Sigmoid colon (tissue), 4 donors: ENCODE measurements at regions not wholly inside any gene's neighbourhood (a gene's known extent, or its start where the extent isn't known, plus 50 kb on each side); places are given as distances from the start of the nearest gene placed in this dataset.

Experiments used
- CTCF ChIP-seq, 4 experiments: fragments of 450-650 bp in 3 of 4; fragments of 200-600 bp in 1 of 4; IDR thresholded peaks; one replicate each; pipeline ENCODE4 v1.5.1; 2016 to 2019; ENCODE audit warnings: antibody characterized with exemption in 4 of 4, mild to moderate bottlenecking in 3 of 4, moderate library complexity in 2 of 4
- POLR2AphosphoS5 ChIP-seq, 4 donors: sonication (generic); formaldehyde crosslinking; IDR thresholded peaks; one replicate each; pipeline ENCODE4 v1.6.1; 2017; ENCODE audit warnings: antibody characterized with exemption in 4 of 4

GRCh38 chr18:29309366-29309765 lies 1132.4 kb upstream of the CDH2 start:
- TF ChIP-seq POLR2AphosphoS5 (IDR thresholded peaks at IDR 0.05), result no peak
- no peak for TF ChIP-seq CTCF (IDR thresholded peaks at IDR 0.05)
